Lower leg skin (tissue), 3 donors: ENCODE measurements at regions not wholly inside any gene's neighbourhood (a gene's known extent, or its start where the extent isn't known, plus 50 kb on each side); places are given as distances from the start of the nearest gene placed in this dataset.

Experiments
- CTCF ChIP-seq, 3 donors: fragments of 450-650 bp; IDR thresholded peaks; one replicate each; pipeline ENCODE4 v1.5.1; 2016; ENCODE audit warnings: antibody characterized with exemption in 3 of 3, mild to moderate bottlenecking in 3 of 3, moderate library complexity in 2 of 3
- POLR2A ChIP-seq, 2 donors: fragments of 450-650 bp; IDR thresholded peaks; one replicate each; pipeline ENCODE4 v1.6.1; 2016 to 2017; ENCODE audit warnings: antibody characterized with exemption in 2 of 2, mild to moderate bottlenecking in 1 of 2, moderate library complexity in 1 of 2

- TF ChIP-seq POLR2A (IDR thresholded peaks at IDR 0.05), result no peak
- TF ChIP-seq CTCF (IDR thresholded peaks at IDR 0.05), result no peak
Observed at GRCh38 chr2:239874636-239875356, 150.3 kb downstream of the NDUFA10 start.
